ENCODE measurements at regions not wholly inside any gene's neighbourhood (a gene's known extent, or its start where the extent isn't known, plus 50 kb on each side); places are given as distances from the start of the nearest gene placed in this dataset.

DNA sequence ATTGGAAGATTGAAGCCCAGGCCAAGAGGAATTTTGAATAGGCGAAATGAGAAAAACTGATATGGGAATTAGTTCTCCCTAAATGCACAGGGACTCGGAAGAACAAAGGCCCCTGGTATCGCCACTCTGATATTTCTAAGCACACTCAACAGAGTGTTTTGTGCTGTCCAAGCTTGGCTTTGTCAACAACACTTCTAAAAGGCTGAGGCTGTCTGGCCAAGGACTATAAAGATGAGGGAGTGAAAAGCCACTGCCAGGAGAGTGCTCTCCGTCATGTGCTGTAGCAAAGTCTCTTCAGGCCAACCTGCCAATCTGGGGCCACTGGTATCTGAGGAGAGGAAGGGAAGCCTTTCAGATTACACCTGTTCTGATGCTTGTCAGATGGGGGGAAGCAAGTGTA is 611.2 kb upstream of the PIK3C3 start (continued):
- TF ChIP-seq, protein P1, sequence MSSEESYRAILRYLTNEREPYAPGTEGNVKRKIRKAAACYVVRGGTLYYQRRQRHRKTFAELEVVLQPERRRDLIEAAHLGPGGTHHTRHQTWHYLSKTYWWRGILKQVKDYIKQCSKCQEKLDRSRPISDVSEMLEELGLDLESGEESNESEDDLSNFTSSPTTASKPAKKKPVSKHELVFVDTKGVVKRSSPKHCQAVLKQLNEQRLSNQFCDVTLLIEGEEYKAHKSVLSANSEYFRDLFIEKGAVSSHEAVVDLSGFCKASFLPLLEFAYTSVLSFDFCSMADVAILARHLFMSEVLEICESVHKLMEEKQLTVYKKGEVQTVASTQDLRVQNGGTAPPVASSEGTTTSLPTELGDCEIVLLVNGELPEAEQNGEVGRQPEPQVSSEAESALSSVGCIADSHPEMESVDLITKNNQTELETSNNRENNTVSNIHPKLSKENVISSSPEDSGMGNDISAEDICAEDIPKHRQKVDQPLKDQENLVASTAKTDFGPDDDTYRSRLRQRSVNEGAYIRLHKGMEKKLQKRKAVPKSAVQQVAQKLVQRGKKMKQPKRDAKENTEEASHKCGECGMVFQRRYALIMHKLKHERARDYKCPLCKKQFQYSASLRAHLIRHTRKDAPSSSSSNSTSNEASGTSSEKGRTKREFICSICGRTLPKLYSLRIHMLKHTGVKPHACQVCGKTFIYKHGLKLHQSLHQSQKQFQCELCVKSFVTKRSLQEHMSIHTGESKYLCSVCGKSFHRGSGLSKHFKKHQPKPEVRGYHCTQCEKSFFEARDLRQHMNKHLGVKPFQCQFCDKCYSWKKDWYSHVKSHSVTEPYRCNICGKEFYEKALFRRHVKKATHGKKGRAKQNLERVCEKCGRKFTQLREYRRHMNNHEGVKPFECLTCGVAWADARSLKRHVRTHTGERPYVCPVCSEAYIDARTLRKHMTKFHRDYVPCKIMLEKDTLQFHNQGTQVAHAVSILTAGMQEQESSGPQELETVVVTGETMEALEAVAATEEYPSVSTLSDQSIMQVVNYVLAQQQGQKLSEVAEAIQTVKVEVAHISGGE (CRISPR knock-in tag; IDR thresholded peaks at IDR 0.05), result no peak
- TF ChIP-seq RBBP5 (conservative IDR thresholded peaks at IDR 0.05), result no peak
- TF ChIP-seq BMI1 (IDR thresholded peaks at IDR 0.05; ENCODE audit: borderline replicate concordance), result no peak
- TF ChIP-seq DPF2 (IDR thresholded peaks at IDR 0.05), result no peak
- TF ChIP-seq POLR2A (IDR thresholded peaks at IDR 0.05; ENCODE audit: low read depth, low read length), result no peak
- TF ChIP-seq, protein P2, sequence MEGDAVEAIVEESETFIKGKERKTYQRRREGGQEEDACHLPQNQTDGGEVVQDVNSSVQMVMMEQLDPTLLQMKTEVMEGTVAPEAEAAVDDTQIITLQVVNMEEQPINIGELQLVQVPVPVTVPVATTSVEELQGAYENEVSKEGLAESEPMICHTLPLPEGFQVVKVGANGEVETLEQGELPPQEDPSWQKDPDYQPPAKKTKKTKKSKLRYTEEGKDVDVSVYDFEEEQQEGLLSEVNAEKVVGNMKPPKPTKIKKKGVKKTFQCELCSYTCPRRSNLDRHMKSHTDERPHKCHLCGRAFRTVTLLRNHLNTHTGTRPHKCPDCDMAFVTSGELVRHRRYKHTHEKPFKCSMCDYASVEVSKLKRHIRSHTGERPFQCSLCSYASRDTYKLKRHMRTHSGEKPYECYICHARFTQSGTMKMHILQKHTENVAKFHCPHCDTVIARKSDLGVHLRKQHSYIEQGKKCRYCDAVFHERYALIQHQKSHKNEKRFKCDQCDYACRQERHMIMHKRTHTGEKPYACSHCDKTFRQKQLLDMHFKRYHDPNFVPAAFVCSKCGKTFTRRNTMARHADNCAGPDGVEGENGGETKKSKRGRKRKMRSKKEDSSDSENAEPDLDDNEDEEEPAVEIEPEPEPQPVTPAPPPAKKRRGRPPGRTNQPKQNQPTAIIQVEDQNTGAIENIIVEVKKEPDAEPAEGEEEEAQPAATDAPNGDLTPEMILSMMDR (IDR thresholded peaks at IDR 0.05 in 2 of 3, conservative IDR thresholded peaks at IDR 0.05 in 1 of 3; ENCODE audit: control insufficient read depth in 2 of 3, extremely low read depth in 1 of 3, insufficient read depth in 1 of 3, low read depth in 3 of 3, low read length in 3 of 3), result no peak

DNA sequence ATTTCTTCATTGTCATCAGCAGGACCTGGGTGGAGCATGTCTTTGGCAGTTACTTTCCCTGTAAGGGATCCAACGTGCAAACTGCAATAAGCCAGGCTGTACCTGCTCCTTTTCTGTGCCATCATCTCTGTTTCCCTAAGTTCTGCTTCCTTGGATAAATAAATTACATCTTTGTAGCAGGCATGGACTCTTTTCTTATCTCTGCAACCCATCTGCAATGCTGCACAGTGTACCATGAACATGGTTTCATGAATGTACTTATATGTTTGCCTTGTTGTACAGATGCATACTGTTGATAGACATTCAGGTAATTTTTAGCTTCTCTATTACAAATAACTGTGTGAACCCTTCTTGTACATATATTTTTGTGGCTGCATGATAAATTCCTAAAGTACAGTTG is 616.7 kb upstream of the PIK3C3 start:
- DNase-seq (ENCODE audit: low read depth, low spot score), result no peak
- Histone ChIP-seq H4K20me1 (ENCODE audit: control insufficient read depth, insufficient read depth) (no peaks in the 10 kb centered on the region), H3K27ac (ENCODE audit: control insufficient read depth, insufficient read depth) (no peak overlapping the region), H2AFZ (ENCODE audit: control insufficient read depth, low read depth, low read length) (no peak overlapping the region), H3K9ac (ENCODE audit: control insufficient read depth, insufficient read depth, low read length) (no peak overlapping the region), H3K79me2 (ENCODE audit: control insufficient read depth, insufficient read depth, low read length) (no peaks in the 10 kb centered on the region), H3K9me3 (replicated peaks; ENCODE audit: control insufficient read depth, insufficient read depth, low read length) (no peaks in the 10 kb centered on the region), H3K36me3 (ENCODE audit: control insufficient read depth in 2 of 2, insufficient read depth in 2 of 2, low read length in 1 of 2) (no peaks in the 10 kb centered on the region), H3K27me3 (replicated peaks in 1 of 2; ENCODE audit: control insufficient read depth in 2 of 2, insufficient read depth in 2 of 2, low read length in 1 of 2) (no peaks in the 10 kb centered on the region), H3K4me2 (ENCODE audit: control insufficient read depth, insufficient read depth) (no peak overlapping the region), H3K4me1 (ENCODE audit: control insufficient read depth, insufficient read depth, low read length) (no peaks in the 10 kb centered on the region), H3K4me3 (no peak overlapping the region)
- ChIA-PET SMC1A (ENCODE audit: uncharacterized antibody, unreplicated experiment) (no interaction called here), POLR2A (no interaction called here), RAD21 (ENCODE audit: unreplicated experiment) (no interaction called here), CTCF (no interaction called here)
- 0% methylated on average over 1 of the region's 1 CpG for WGBS (ENCODE audit: insufficient coverage, insufficient replicate concordance, low lambda C conversion rate, missing lambda C conversion rate)
- ATAC-seq, result no peak
- BruUV-seq (replicated peaks), result no TSS peak
- FAIRE-seq, result no peak
- intact Hi-C loops (cut with micrococcal nuclease; ENCODE audit: unreplicated experiment) (no loop called here), in situ Hi-C loops (cut with MboI) (no loop called here)
- no peak for TF ChIP-seq FOS (IDR thresholded peaks at IDR 0.05; ENCODE audit: borderline replicate concordance, extremely low read depth, insufficient read length)

Data from GM12878 (cell line).